ENCODE measurements at regions not wholly inside any gene's neighbourhood (a gene's known extent, or its start where the extent isn't known, plus 50 kb on each side); places are given as distances from the start of the nearest gene placed in this dataset.

DNA sequence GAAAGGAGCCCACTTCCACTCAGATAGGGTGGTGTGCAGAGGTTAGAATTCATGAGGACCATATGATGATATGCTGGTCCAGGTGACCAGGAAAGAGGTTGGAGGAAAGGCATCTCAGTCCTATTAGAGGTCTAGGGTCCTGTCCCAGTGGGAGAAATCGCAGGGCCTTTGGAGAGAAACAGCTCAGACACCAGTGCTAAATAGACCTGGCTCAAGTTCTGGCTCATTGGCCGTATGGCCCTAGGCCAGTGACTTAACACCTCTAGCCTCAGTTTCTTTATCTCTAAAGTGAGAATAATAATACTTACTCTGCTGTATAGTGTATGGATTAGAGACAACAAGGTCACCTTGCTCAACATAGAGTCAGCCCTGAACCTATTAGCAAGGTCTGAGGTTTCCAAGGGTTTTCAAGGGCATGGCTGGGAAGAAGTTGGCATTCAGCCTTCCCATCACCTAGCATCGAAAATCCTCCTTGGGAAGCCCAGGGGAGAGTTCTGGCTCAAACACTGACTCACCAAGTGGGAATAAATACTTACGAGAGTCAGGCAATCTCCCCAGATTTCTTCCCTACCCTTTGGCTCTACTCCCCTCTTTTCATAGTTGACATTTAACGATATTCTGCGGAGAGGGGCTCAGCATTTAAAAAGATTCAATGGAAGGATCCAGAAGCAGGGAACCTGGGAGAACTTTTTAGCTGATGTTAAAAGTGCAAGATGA, 473.1 kb upstream of the PODXL start:
- no peak overlapping the region for H3K4me3 Mint-ChIP-seq
- ChIA-PET CTCF (interaction anchor here (0.6 kb wide), 1 partner anchor 289 kb away, joined by 7 read pairs; no protein-coding TSS in a partner anchor), POLR2A (no interaction called here)
- intact Hi-C loops (cut with DNase I, micrococcal nuclease), result no loop called here
- peaks cover 4% of the 10 kb centered on the region for H3K27me3 Mint-ChIP-seq
- TF ChIP-seq, protein P1, sequence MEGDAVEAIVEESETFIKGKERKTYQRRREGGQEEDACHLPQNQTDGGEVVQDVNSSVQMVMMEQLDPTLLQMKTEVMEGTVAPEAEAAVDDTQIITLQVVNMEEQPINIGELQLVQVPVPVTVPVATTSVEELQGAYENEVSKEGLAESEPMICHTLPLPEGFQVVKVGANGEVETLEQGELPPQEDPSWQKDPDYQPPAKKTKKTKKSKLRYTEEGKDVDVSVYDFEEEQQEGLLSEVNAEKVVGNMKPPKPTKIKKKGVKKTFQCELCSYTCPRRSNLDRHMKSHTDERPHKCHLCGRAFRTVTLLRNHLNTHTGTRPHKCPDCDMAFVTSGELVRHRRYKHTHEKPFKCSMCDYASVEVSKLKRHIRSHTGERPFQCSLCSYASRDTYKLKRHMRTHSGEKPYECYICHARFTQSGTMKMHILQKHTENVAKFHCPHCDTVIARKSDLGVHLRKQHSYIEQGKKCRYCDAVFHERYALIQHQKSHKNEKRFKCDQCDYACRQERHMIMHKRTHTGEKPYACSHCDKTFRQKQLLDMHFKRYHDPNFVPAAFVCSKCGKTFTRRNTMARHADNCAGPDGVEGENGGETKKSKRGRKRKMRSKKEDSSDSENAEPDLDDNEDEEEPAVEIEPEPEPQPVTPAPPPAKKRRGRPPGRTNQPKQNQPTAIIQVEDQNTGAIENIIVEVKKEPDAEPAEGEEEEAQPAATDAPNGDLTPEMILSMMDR (IDR thresholded peaks at IDR 0.05), result no peak
- Histone ChIP-seq H3K27ac (ENCODE audit: low read depth in 1 of 2, low read length in 2 of 2) (no peak overlapping the region), H3K4me3 (ENCODE audit: low read length) (no peak overlapping the region), H3K4me1 (ENCODE audit: insufficient read depth, low read length) (no peaks in the 10 kb centered on the region), H3K9me3 (ENCODE audit: control insufficient read depth in 1 of 2, insufficient read depth in 1 of 2, low read length in 2 of 2) (no peaks in the 10 kb centered on the region), H3K27me3 (ENCODE audit: control insufficient read depth in 1 of 2, insufficient read depth in 2 of 2, low read length in 2 of 2) (no peaks in the 10 kb centered on the region), H3K36me3 (ENCODE audit: insufficient read depth, low read length) (no peaks in the 10 kb centered on the region)
- no peaks in the 10 kb centered on the region for H3K9me3 Mint-ChIP-seq
- DNase-seq (no peak), ATAC-seq (ENCODE audit: poor library complexity) (no peak)
- no peak overlapping the region for H3K27ac Mint-ChIP-seq
- H3K4me1 Mint-ChIP-seq (ENCODE audit: low read depth), result no peaks in the 10 kb centered on the region
- H3K36me3 Mint-ChIP-seq (ENCODE audit: low read depth), result no peaks in the 10 kb centered on the region

DNA sequence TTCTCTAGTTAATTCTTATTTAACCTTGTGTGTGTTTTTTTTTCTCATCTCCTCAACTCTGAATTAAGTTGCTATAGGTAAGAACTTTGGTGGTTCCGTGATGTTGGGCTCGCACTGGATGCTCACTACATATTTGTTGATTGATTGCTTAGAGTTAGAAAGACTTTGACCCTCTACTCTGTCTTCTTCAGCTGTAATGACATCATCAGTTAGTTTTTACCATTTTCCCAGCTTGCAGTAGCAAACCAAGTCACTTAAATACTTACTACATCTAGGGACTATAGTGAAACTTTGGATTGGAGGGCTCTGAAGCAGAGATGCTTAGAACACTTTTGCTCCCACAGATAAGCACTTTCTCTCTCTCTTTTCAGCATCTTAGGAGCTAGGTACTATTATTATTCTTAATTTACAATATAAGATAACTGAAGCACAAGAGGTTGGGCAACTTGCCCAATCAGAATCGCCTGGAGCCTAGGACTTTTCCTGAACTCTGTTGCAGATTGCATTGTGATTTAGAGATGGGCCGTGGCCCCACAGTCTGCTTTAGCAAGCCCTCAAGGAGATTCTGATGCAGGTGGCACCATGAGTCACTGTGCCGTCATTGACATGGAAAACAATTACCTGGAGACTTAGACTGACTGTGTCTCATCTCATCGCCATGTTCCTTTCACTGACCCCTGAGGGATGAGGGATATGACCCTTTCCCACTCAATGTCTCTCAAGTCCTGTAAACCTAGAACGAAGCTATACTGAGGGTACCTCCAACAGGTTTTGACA, 471.9 kb upstream of the PODXL start:
- no peaks in the 10 kb centered on the region for H3K36me3 ChIP-seq (ENCODE audit: insufficient read depth, low read length)
- ATAC-seq (ENCODE audit: poor library complexity) (no peak), DNase-seq (no peak)
- no peak overlapping the region for H3K4me3 ChIP-seq (ENCODE audit: low read length)
- Mint-ChIP-seq H3K4me3 (no peak overlapping the region), H3K4me1 (ENCODE audit: low read depth) (no peaks in the 10 kb centered on the region), H3K36me3 (ENCODE audit: low read depth) (no peaks in the 10 kb centered on the region), H3K27me3 (peaks cover 4% of the 10 kb centered on the region), H3K9me3 (no peaks in the 10 kb centered on the region), H3K27ac (no peak overlapping the region)
- CTCF ChIA-PET, result interaction anchor here (0.6 kb wide), 1 partner anchor 290 kb away, joined by 7 read pairs; no protein-coding TSS in a partner anchor
- no peaks in the 10 kb centered on the region for H3K9me3 ChIP-seq (ENCODE audit: control insufficient read depth in 1 of 2, insufficient read depth in 1 of 2, low read length in 2 of 2)
- H3K4me1 ChIP-seq (ENCODE audit: insufficient read depth, low read length), result no peaks in the 10 kb centered on the region
- TF ChIP-seq, protein P1 (IDR thresholded peaks at IDR 0.05), result no peak
- POLR2A ChIA-PET, result no interaction called here
- H3K27me3 ChIP-seq (ENCODE audit: control insufficient read depth in 1 of 2, insufficient read depth in 2 of 2, low read length in 2 of 2), result no peaks in the 10 kb centered on the region
- intact Hi-C loops (cut with DNase I, micrococcal nuclease), result no loop called here
- H3K27ac ChIP-seq (ENCODE audit: low read depth in 1 of 2, low read length in 2 of 2), result no peak overlapping the region

- no peak overlapping the region for H3K4me3 ChIP-seq (ENCODE audit: low read length)
- no peaks in the 10 kb centered on the region for H3K9me3 Mint-ChIP-seq
- no peak overlapping the region for H3K4me3 Mint-ChIP-seq
- no peaks in the 10 kb centered on the region for H3K36me3 ChIP-seq (ENCODE audit: insufficient read depth, low read length)
- TF ChIP-seq, protein P1 (IDR thresholded peaks at IDR 0.05), result no peak
- H3K27ac Mint-ChIP-seq, result no peak overlapping the region
- intact Hi-C loops (cut with DNase I, micrococcal nuclease), result no loop called here
- ChIA-PET CTCF (no interaction called here), POLR2A (no interaction called here)
- DNase-seq (no peak), ATAC-seq (ENCODE audit: poor library complexity) (no peak)
- H3K27me3 Mint-ChIP-seq, result peaks cover 12% of the 10 kb centered on the region
- H3K36me3 Mint-ChIP-seq (ENCODE audit: low read depth), result no peaks in the 10 kb centered on the region
- no peaks in the 10 kb centered on the region for H3K27me3 ChIP-seq (ENCODE audit: control insufficient read depth in 1 of 2, insufficient read depth in 2 of 2, low read length in 2 of 2)
- H3K4me1 Mint-ChIP-seq (ENCODE audit: low read depth), result no peaks in the 10 kb centered on the region
- H3K27ac ChIP-seq (ENCODE audit: low read depth in 1 of 2, low read length in 2 of 2), result no peak overlapping the region
- no peaks in the 10 kb centered on the region for H3K4me1 ChIP-seq (ENCODE audit: insufficient read depth, low read length)
- H3K9me3 ChIP-seq (ENCODE audit: control insufficient read depth in 1 of 2, insufficient read depth in 1 of 2, low read length in 2 of 2), result peaks cover 0 to 5% of the 10 kb centered on the region in 2 experiments
These were observed 467.9 kb upstream of the PODXL start for GRCh38 chr7:132024290-132024689.
